PFSK-1 (cell line): ENCODE measurements at regions not wholly inside any gene's neighbourhood (a gene's known extent, or its start where the extent isn't known, plus 50 kb on each side); places are given as distances from the start of the nearest gene placed in this dataset.

Source experiments
- FOXP2 ChIP-seq: optimal IDR thresholded peaks from 2 replicates; pipeline ENCODE3; 2011; ENCODE audit warnings: borderline replicate concordance, control low read depth, inconsistent platforms; ENCODE audit not compliant: insufficient read depth; ENCODE audit errors: extremely low read length, extremely low read depth
- POLR2AphosphoS5 ChIP-seq: IDR thresholded peaks from 2 replicates; pipeline ENCODE4 v1.6.1; 2012; ENCODE audit warnings: low read depth, mild to moderate bottlenecking, control low read depth, low read length, moderate library complexity
- REST ChIP-seq, 2 experiments: IDR thresholded peaks; 2 replicates each; pipeline versions ENCODE4 v1.6.1 to v1.8.0; 2011 to 2012; ENCODE audit warnings: low read depth in 2 of 2, low read length in 2 of 2, control low read depth in 1 of 2, inconsistent platforms in 1 of 2, mild to moderate bottlenecking in 1 of 2, moderate library complexity in 1 of 2; ENCODE audit not compliant: insufficient read depth in 1 of 2
- SIN3A ChIP-seq: IDR thresholded peaks from 2 replicates; pipeline ENCODE4 v1.6.1; 2012; ENCODE audit warnings: mild to moderate bottlenecking, low read length, moderate library complexity, borderline replicate concordance; ENCODE audit not compliant: insufficient read depth
- TAF1 ChIP-seq: IDR thresholded peaks from 2 replicates; pipeline ENCODE4 v1.6.1; 2012; ENCODE audit warnings: low read length, control low read depth, borderline replicate concordance; ENCODE audit not compliant: insufficient read depth

- TF ChIP-seq SIN3A (no peak), REST (IDR thresholded peaks at IDR 0.05; ENCODE audit: insufficient read depth in 1 of 2, low read depth in 2 of 2, low read length in 2 of 2) (no peak), TAF1 (no peak), POLR2AphosphoS5 (no peak), FOXP2 (no peak)
These were observed 561.1 kb downstream of the EFNB2 start for GRCh38 chr13:105974380-105974779.

- no peak for TF ChIP-seq TAF1
- TF ChIP-seq POLR2AphosphoS5: no peak
- TF ChIP-seq REST (IDR thresholded peaks at IDR 0.05; ENCODE audit: insufficient read depth in 1 of 2, low read depth in 2 of 2, low read length in 2 of 2): no peak
- no peak for TF ChIP-seq FOXP2
- TF ChIP-seq SIN3A: no peak
These were observed 562.5 kb downstream of the EFNB2 start for GRCh38 chr13:105972811-105973590.

GRCh38 chr13:105972306-105972721 is 563.1 kb downstream of the EFNB2 start:
- TF ChIP-seq SIN3A (no peak), POLR2AphosphoS5 (no peak), FOXP2 (no peak), REST (IDR thresholded peaks at IDR 0.05; ENCODE audit: insufficient read depth in 1 of 2, low read depth in 2 of 2, low read length in 2 of 2) (no peak), TAF1 (no peak)

- no peak for TF ChIP-seq SIN3A
These were observed 563.7 kb downstream of the EFNB2 start for GRCh38 chr13:105971738-105972137.

GRCh38 chr13:105971312-105971711 is 564.1 kb downstream of the EFNB2 start:
- no peak for TF ChIP-seq REST (IDR thresholded peaks at IDR 0.05; ENCODE audit: insufficient read depth in 1 of 2, low read depth in 2 of 2, low read length in 2 of 2)
- TF ChIP-seq POLR2AphosphoS5: no peak
- TF ChIP-seq TAF1: no peak
- TF ChIP-seq FOXP2: no peak
- TF ChIP-seq SIN3A: no peak
